GM12892 (cell line): ENCODE measurements at regions not wholly inside any gene's neighbourhood (a gene's known extent, or its start where the extent isn't known, plus 50 kb on each side); places are given as distances from the start of the nearest gene placed in this dataset.

Experiments
- POLR2A ChIP-seq: IDR thresholded peaks from 2 replicates; pipeline ENCODE4 v1.6.1; 2011; ENCODE audit warnings: low read depth, low read length, control low read depth
- POLR2AphosphoS5 ChIP-seq: IDR thresholded peaks from 2 replicates; pipeline ENCODE4 v1.6.1; 2011; ENCODE audit warnings: low read depth, low read length, control low read depth
- TAF1 ChIP-seq: IDR thresholded peaks from 2 replicates; pipeline ENCODE4 v1.6.1; 2011; ENCODE audit warnings: low read depth, mild to moderate bottlenecking, control low read depth, low read length, borderline replicate concordance

DNA sequence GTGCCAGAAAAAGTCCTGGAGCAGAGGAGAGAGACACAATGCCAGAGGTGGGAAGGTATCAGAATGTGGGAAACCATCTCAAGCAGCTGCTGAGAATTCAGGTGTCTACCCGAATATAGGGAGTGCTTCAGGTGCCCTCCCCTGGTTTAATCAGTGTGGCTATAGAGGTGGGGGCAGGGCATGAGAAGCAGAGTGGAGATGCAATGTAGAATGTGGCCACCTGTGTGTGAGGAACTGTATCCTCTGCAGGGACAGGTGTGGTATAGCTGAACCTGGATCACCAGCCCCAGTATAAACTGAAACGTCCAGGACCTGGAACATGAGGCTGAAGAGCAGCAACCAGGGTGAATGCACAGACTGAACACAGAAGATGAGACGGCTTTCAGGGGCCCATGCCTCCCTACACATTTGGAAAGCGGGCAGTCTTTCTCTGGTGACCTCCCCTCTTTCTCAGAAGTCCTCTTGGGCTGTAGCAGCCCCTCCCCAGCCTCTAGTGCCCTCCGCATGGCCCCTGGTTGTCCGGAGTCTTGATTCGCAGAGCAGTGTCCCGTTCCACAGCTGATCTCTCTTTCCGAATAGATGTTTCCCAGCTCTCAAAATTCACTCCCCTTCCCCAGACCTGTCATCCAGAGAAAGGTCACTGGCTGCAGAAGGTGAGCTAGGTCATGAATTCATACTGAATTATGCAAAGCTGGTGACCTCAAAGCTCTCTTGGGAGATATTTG is 103.1 kb downstream of the ABHD5 start:
- TF ChIP-seq POLR2A, result no peak
- no peak for TF ChIP-seq POLR2AphosphoS5
- TF ChIP-seq TAF1, result no peak
